Epithelial cell of prostate (primary cell): ENCODE measurements at regions not wholly inside any gene's neighbourhood (a gene's known extent, or its start where the extent isn't known, plus 50 kb on each side); places are given as distances from the start of the nearest gene placed in this dataset.
"Not testable (repeated sequence)": the region's sequence is repeated elsewhere in the genome, so short reads cannot be mapped to it uniquely, and the experiment has no call there.

ENCODE experiments used
- DNase-seq: peaks from one replicate; pipeline ENCODE4 v3.0.0-alpha.2; 2011; ENCODE audit warnings: low read depth, low spot score
- H3K27ac ChIP-seq: fragments of 450-650 bp; 2 replicates; pipeline ENCODE4 v1.5.1; 2017; ENCODE audit warnings: mild to moderate bottlenecking

GRCh38 chr2:166381-166780 lies 97.5 kb downstream of the SH3YL1 start:
- no peak overlapping the region for H3K27ac ChIP-seq
- no peak for DNase-seq

- H3K27ac ChIP-seq: no peak overlapping the region
- no peak for DNase-seq
Observed at GRCh38 chr2:165530-165929, 98.3 kb downstream of the SH3YL1 start.

GRCh38 chr2:162473-163382 lies 101.1 kb downstream of the SH3YL1 start:
- peak; percentile 63 for DNase-seq
- H3K27ac ChIP-seq: peak overlapping the region; percentile 40

GRCh38 chr2:161729-162128 lies 102.1 kb downstream of the SH3YL1 start:
- H3K27ac ChIP-seq: no peak overlapping the region
- no peak for DNase-seq

GRCh38 chr2:151553-152334 lies 105.4 kb upstream of the FAM110C start:
- peak; percentile 52 for DNase-seq

GRCh38 chr2:145407-145806 lies 99.1 kb upstream of the FAM110C start:
- H3K27ac ChIP-seq: no peak overlapping the region
- no peak for DNase-seq

More at GRCh38 chr2:151553-152334, 105.4 kb upstream of the FAM110C start:
- no peak overlapping the region for H3K27ac ChIP-seq

GRCh38 chr2:141611-142010 lies 95.3 kb upstream of the FAM110C start:
- peak overlapping the region; percentile 16 for H3K27ac ChIP-seq
- no peak for DNase-seq

DNA sequence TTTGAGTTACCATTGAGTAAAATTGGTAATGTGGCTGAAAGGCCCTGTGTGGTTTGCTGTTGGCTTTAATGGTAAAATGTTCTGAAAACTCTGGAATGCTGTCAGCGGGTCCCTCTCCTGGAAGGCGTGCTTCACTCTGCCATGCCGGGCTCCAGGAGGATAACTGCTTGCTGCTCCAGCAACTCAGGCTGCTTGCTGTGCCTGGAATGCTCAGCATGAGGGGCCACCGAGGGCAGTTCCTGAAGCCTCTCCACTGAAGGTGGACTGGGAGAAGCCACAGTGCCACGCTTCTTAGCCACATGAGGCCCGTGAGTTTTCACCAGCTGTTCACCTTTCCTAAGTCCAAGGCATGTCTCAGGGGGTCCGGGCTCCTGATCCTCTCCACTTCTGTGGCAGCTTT lies 90.4 kb upstream of the FAM110C start:
- DNase-seq: no peak
- H3K27ac ChIP-seq: no peak overlapping the region

DNA sequence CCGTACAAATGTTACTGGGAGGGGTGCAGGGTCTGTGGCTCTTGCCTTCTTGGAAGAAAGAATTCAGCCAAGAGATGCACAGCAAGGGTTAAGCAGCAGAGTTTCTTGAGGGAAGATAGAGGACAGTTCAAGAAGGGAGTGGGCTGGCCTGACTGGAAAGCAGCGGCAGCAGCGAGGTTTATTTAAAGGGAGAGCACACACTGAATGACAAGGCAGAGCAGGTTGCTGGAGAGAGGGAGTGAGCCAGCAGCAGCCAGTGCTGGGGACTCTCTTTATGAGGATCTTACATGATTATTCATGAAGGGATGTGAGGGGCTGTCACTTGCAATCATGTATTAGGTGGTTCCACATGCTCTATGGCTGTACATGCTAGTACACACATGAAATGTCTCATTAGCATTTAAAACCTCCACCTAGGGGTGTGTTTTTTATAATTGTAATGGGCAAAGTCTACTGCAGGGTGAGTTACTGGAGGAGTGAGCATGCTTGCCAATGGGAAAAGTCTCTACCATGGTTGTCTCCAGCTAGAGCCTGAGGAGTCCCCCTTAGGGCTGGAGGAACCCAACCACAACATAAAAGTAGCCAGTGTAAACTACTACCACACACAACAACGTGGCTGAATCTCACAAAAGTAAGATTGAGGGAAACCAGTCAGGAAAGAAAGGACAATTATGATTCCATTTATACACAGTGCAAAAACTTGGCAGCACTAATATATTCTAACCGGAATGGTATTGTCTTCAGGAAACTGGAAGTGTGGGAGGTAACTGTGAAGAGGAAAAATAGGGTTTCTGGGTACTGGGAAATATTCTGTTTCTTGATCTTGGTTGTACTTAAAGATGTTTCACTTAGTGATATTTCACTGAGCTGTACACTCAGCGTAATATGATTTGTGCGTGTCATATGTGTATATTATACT lies 87.6 kb upstream of the FAM110C start:
- DNase-seq: no peak
- H3K27ac ChIP-seq: no peak overlapping the region

GRCh38 chr2:126769-127168 lies 80.5 kb upstream of the FAM110C start:
- not testable (repeated sequence) for DNase-seq, H3K27ac ChIP-seq

DNA sequence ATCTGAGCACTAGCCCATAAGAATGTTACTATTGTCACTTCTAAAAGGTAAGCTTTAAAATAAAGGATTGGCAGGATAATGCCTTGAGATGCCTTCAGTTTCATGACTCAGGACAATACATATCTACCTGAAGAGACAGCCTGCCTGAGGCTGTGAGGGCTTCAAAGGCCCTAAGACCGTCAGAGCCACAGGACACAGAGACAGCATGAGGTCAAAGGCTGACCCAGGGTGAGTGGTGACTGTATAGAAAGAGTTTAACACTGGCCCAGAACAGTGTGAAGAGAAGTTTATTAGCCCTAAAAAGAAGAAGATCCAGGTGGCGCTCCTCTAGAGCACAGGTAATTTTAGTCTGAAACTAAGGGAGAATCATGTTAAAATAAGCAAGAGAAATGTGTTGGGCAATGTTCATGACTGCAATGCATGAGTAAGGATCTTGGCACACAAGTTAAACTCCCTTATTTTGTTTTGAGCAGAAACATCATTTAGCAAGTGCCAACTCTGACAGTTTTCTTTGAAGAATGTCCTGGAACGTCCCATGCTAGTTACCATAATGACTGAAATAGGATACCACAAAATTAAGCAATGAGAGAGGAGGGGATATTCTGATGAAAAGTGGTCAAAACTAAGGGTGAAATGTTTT lies 78.1 kb upstream of the FAM110C start:
- no peak for DNase-seq
- peak overlapping the region; percentile 18 for H3K27ac ChIP-seq

DNA sequence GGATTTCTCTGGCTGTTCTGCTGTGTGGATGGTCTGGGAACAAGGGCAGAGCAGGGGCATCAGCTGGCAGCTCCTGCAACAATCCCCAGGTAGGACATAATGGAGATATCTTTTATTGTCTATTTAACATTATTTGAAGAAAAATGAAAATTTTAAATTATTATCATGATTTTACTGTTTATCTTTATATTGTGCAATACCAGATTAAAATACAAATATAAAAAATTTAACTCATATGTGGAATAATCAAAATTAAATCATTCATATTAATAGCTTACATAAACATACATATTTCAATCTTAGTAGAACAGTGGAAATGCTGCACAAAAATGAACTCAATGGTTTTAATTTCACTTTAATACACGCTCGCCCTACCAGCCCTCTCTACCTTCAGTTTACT lies 70.6 kb upstream of the FAM110C start:
- no peak overlapping the region for H3K27ac ChIP-seq
- DNase-seq: no peak

GRCh38 chr2:115303-115702 lies 69.0 kb upstream of the FAM110C start:
- peak overlapping the region; percentile 9 for H3K27ac ChIP-seq
- peak; percentile 46 for DNase-seq

DNA sequence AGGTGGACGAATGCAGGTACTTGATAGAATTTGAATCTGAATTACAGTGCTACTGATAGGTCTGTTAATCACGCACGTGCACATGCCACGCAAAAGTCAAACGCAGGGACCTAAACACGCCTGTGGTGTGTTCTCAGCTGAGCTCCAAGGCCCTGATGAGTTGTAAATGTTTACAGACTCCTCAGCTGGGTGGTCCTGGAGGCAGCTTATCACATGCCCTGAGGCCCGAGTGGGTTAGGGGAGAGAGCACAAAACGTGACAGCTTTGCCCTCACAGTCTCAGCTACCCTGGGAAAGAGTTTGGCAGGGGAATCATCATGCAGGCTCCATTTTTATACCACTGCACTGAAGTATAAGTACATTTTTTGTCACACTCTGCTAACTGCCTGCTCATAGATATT lies 68.3 kb upstream of the FAM110C start:
- no peak overlapping the region for H3K27ac ChIP-seq
- no peak for DNase-seq

DNA sequence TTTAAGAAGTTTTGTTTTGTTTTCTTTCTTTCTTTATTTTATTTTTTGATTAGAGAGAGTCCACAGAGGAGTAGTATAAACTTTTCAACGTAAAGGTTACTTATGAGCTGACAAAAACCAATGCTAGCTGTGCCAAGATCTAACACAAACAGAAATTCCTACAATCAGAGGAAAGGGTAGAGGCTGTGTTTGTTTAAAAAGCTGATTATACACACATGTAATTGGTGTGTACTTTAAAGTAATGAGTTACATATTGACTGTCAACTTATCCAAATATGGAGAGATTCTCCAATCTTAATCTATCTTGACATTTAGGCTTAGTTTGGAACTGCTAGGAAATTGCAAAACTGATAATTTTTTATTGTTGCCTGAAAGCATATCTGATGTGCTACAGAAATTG lies 63.7 kb upstream of the FAM110C start:
- DNase-seq: no peak
- no peak overlapping the region for H3K27ac ChIP-seq

DNA sequence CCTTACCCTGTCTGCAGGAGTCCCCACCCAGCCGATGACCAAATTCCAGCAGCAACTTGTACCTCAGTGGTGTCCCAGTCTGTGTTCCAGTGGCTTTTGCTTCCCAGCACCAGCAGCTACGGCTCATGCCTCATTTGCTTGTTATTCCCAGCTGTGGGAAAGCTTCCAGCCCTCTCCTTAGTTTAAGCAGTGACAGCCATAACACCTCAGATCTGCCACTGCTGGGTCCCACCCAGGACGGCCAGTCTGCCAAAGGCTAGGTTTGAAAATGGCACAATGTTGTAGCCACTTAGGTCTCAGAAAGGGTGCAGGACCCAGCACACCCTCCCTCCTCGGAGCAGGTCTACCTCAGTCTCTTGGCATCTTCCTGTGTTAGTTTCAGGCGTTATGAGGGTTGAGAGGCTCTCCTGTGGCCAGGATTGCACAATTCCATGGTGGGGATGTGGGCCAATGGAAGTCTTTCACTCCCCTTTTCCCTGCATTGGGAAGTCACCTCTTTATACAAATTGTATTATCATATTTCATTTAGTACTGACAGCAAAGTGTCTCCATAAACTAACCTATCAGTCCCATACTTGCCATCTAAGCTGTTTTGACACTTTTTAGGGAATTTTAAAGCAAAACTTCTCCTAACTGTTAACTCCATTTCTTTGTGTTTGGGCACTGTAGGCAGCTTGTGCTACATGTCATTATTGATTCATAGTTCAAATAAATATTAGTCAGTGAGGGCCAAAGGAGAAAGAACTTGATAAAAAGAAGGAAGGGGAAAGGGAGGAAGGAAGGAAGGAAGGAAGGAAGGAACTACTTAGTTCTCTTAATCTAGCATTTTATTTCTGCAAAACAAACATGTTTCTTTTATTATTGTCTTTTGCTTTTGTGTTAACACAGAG lies 62.9 kb upstream of the FAM110C start:
- DNase-seq: no peak
- H3K27ac ChIP-seq: no peak overlapping the region

- no peak for DNase-seq
- no peak overlapping the region for H3K27ac ChIP-seq
Observed at GRCh38 chr2:101016-101415, 54.7 kb upstream of the FAM110C start.
